Stimulated activated naive CD4-positive, alpha-beta T cell (primary cell): ENCODE measurements at regions not wholly inside any gene's neighbourhood (a gene's known extent, or its start where the extent isn't known, plus 50 kb on each side); places are given as distances from the start of the nearest gene placed in this dataset.

Experiments
- DNase-seq, 6 experiments: peaks; one replicate each; lab custom pipeline; 2025; lab: John Stamatoyannopoulos, UW

- no peak for DNase-seq
Measured at GRCh38 chr15:94761574-94761973, 530.2 kb downstream of the MCTP2 start.

- no peak for DNase-seq
Measured at GRCh38 chr15:94769089-94769488, 537.7 kb downstream of the MCTP2 start.

- DNase-seq: no peak
Measured at GRCh38 chr15:94770199-94770598, 538.8 kb downstream of the MCTP2 start.

- no peak for DNase-seq
Measured at GRCh38 chr15:94777037-94777436, 545.7 kb downstream of the MCTP2 start.

GRCh38 chr15:94778840-94779239, 547.5 kb downstream of the MCTP2 start:
- DNase-seq: no peak

GRCh38 chr15:94780166-94780565, 548.8 kb downstream of the MCTP2 start:
- no peak for DNase-seq

- no peak for DNase-seq
Measured at GRCh38 chr15:94785091-94785490, 553.7 kb downstream of the MCTP2 start.

GRCh38 chr15:94791008-94791407, 559.6 kb downstream of the MCTP2 start:
- DNase-seq: no peak

- no peak for DNase-seq
Measured at GRCh38 chr15:94791510-94791909, 560.1 kb downstream of the MCTP2 start.

GRCh38 chr15:94792196-94792595, 560.8 kb downstream of the MCTP2 start:
- no peak for DNase-seq

GRCh38 chr15:94793207-94793606, 561.8 kb downstream of the MCTP2 start:
- no peak for DNase-seq

- no peak for DNase-seq
Measured at GRCh38 chr15:94793641-94794040, 562.3 kb downstream of the MCTP2 start.

GRCh38 chr15:94804613-94805012, 573.3 kb downstream of the MCTP2 start:
- DNase-seq: no peak

GRCh38 chr15:94815110-94815731, 583.9 kb downstream of the MCTP2 start:
- no peak for DNase-seq

GRCh38 chr15:94815914-94816313, 584.6 kb downstream of the MCTP2 start:
- no peak for DNase-seq

GRCh38 chr15:94829887-94830884, 598.8 kb downstream of the MCTP2 start:
- no peak for DNase-seq

GRCh38 chr15:94834000-94834399, 602.6 kb downstream of the MCTP2 start:
- no peak for DNase-seq

- no peak for DNase-seq
Measured at GRCh38 chr15:94834494-94834893, 603.1 kb downstream of the MCTP2 start.

GRCh38 chr15:94838281-94838680, 606.9 kb downstream of the MCTP2 start:
- DNase-seq: no peak

- no peak for DNase-seq
Measured at GRCh38 chr15:94840794-94841783, 609.7 kb downstream of the MCTP2 start.

- no peak for DNase-seq
Measured at GRCh38 chr15:94843060-94843459, 611.7 kb downstream of the MCTP2 start.

- no peak for DNase-seq
Measured at GRCh38 chr15:94844198-94844537, 612.8 kb downstream of the MCTP2 start.
